ENCODE measurements at regions not wholly inside any gene's neighbourhood (a gene's known extent, or its start where the extent isn't known, plus 50 kb on each side); places are given as distances from the start of the nearest gene placed in this dataset.
A peak's percentile ranks its signal among the peaks of the same experiment; 100 is the strongest.
"Not testable (repeated sequence)": the region's sequence is repeated elsewhere in the genome, so short reads cannot be mapped to it uniquely, and the experiment has no call there.

- Mint-ChIP-seq H3K27ac (no peak overlapping the region), H3K27me3 (no peaks in the 10 kb centered on the region), H3K9me3 (no peaks in the 10 kb centered on the region), H3K36me3 (no peaks in the 10 kb centered on the region), H3K4me3 (no peak overlapping the region), H3K4me1 (ENCODE audit: unreplicated experiment) (no peaks in the 10 kb centered on the region)
- peak; percentile 41 for TF ChIP-seq CTCF (conservative IDR thresholded peaks at IDR 0.05)
- DNase-seq (ENCODE audit: extremely low spot score, unreplicated experiment) = no peak
These were observed 581.0 kb upstream of the RORB start for GRCh38 chr9:73916016-73916673.

GRCh38 chr9:73919712-73920111 lies 577.4 kb upstream of the RORB start:
- H3K27ac Mint-ChIP-seq = no peak overlapping the region
- H3K4me3 Mint-ChIP-seq = no peak overlapping the region
- no peak for TF ChIP-seq CTCF (conservative IDR thresholded peaks at IDR 0.05)

GRCh38 chr9:73923796-73924195 lies 573.3 kb upstream of the RORB start:
- Mint-ChIP-seq H3K4me1 (ENCODE audit: unreplicated experiment) (no peaks in the 10 kb centered on the region), H3K27ac (no peak overlapping the region), H3K4me3 (no peak overlapping the region), H3K36me3 (no peaks in the 10 kb centered on the region), H3K27me3 (no peaks in the 10 kb centered on the region), H3K9me3 (no peaks in the 10 kb centered on the region)
- DNase-seq (ENCODE audit: extremely low spot score, unreplicated experiment) = no peak
- TF ChIP-seq CTCF (conservative IDR thresholded peaks at IDR 0.05) = no peak

More at GRCh38 chr9:73919712-73920111, 577.4 kb upstream of the RORB start:
- no peaks in the 10 kb centered on the region for H3K9me3 Mint-ChIP-seq
- H3K36me3 Mint-ChIP-seq = no peaks in the 10 kb centered on the region
- H3K4me1 Mint-ChIP-seq (ENCODE audit: unreplicated experiment) = no peaks in the 10 kb centered on the region
- no peaks in the 10 kb centered on the region for H3K27me3 Mint-ChIP-seq
- DNase-seq (ENCODE audit: extremely low spot score, unreplicated experiment) = no peak

- no peak for DNase-seq (ENCODE audit: extremely low spot score, unreplicated experiment)
- no peak overlapping the region for H3K27ac Mint-ChIP-seq
- H3K36me3 Mint-ChIP-seq = no peaks in the 10 kb centered on the region
- no peaks in the 10 kb centered on the region for H3K9me3 Mint-ChIP-seq
- no peaks in the 10 kb centered on the region for H3K4me1 Mint-ChIP-seq (ENCODE audit: unreplicated experiment)
- TF ChIP-seq CTCF (conservative IDR thresholded peaks at IDR 0.05) = no peak
- no peak overlapping the region for H3K4me3 Mint-ChIP-seq
- H3K27me3 Mint-ChIP-seq = peaks cover 4% of the 10 kb centered on the region
These were observed 546.0 kb upstream of the RORB start for GRCh38 chr9:73951147-73951546.

GRCh38 chr9:73962792-73963191 lies 534.3 kb upstream of the RORB start:
- no peaks in the 10 kb centered on the region for H3K9me3 Mint-ChIP-seq
- DNase-seq (ENCODE audit: extremely low spot score, unreplicated experiment) = no peak
- no peaks in the 10 kb centered on the region for H3K27me3 Mint-ChIP-seq
- no peak overlapping the region for H3K4me3 Mint-ChIP-seq
- H3K27ac Mint-ChIP-seq = no peak overlapping the region
- H3K36me3 Mint-ChIP-seq = no peaks in the 10 kb centered on the region
- H3K4me1 Mint-ChIP-seq (ENCODE audit: unreplicated experiment) = no peaks in the 10 kb centered on the region
- TF ChIP-seq CTCF (conservative IDR thresholded peaks at IDR 0.05) = no peak

- no peaks in the 10 kb centered on the region for H3K4me1 Mint-ChIP-seq (ENCODE audit: unreplicated experiment)
- peaks cover 7% of the 10 kb centered on the region for H3K9me3 Mint-ChIP-seq
- no peak for TF ChIP-seq CTCF (conservative IDR thresholded peaks at IDR 0.05)
- H3K27ac Mint-ChIP-seq = no peak overlapping the region
- H3K36me3 Mint-ChIP-seq = no peaks in the 10 kb centered on the region
- H3K4me3 Mint-ChIP-seq = no peak overlapping the region
- no peak for DNase-seq (ENCODE audit: extremely low spot score, unreplicated experiment)
- H3K27me3 Mint-ChIP-seq = no peaks in the 10 kb centered on the region
These were observed 527.2 kb upstream of the RORB start for GRCh38 chr9:73969936-73970335.

GRCh38 chr9:73976424-73976823 lies 520.7 kb upstream of the RORB start:
- H3K36me3 Mint-ChIP-seq = not testable (repeated sequence)

More at GRCh38 chr9:73976424-73976823, 520.7 kb upstream of the RORB start:
- H3K27me3 Mint-ChIP-seq; DNase-seq (ENCODE audit: extremely low spot score, unreplicated experiment); H3K4me1 Mint-ChIP-seq (ENCODE audit: unreplicated experiment); H3K27ac Mint-ChIP-seq; H3K9me3 Mint-ChIP-seq; H3K4me3 Mint-ChIP-seq: not testable (repeated sequence)

Measured in type B pancreatic cell (in vitro differentiated cells).